Endothelial cell of umbilical vein (primary cell): ENCODE measurements at regions not wholly inside any gene's neighbourhood (a gene's known extent, or its start where the extent isn't known, plus 50 kb on each side); places are given as distances from the start of the nearest gene placed in this dataset.

Experiments
- BruUV-seq: library from RNA; stranded (reverse); fragments of 400-500 nt; replicated peaks from 2 replicates; lab custom pipeline; 2021; lab: Mats Ljungman, UMichigan
- CTCF ChIA-PET: fragments of 300-600, 350-600 bp; sonication (Branson Sonifier 250); formaldehyde crosslinking; loops from one replicate; lab custom pipeline; 2021; ENCODE audit warnings: antibody characterized with exemption, inconsistent platforms; lab: Charles Lee
- POLR2A ChIA-PET: fragments of 300-600, 350-600 bp; sonication (Branson Sonifier 250); formaldehyde crosslinking; loops from one replicate; lab custom pipeline; 2021; ENCODE audit warnings: antibody characterized with exemption, inconsistent platforms; lab: Charles Lee
- DNase-seq: peaks from one replicate; pipeline ENCODE4 v3.0.0-alpha.2; 2011; ENCODE audit warnings: low read depth, low spot score
- FAIRE-seq: peaks from 2 replicates; lab custom pipeline; 2011; peaks lifted over from hg19 to GRCh38; lab: Jason Lieb, UNC
- H2AFZ ChIP-seq: 2 replicates; pipeline ENCODE4 v1.6.0; 2012; ENCODE audit warnings: low read depth, low read length, control low read depth, inconsistent platforms
- H3K27ac ChIP-seq: 2 replicates; pipeline ENCODE4 v1.5.1; 2011; ENCODE audit warnings: low read depth, mild to moderate bottlenecking, control low read depth, low read length, moderate library complexity; ENCODE audit not compliant: insufficient read depth
- H3K27me3 ChIP-seq, 2 experiments: 2 replicates each; pipeline versions ENCODE4 v1.6.0 to v1.6.1; 2011; ENCODE audit warnings: low read length in 2 of 2, mixed read lengths in 1 of 2; ENCODE audit not compliant: control insufficient read depth in 2 of 2, insufficient read depth in 2 of 2
- H3K36me3 ChIP-seq, 2 experiments: 2 replicates in 1 of 2; 3 replicates in 1 of 2; pipeline ENCODE4 v1.5.1; 2011; ENCODE audit warnings: low read length in 2 of 2, mild to moderate bottlenecking in 1 of 2, moderate library complexity in 1 of 2; ENCODE audit not compliant: control insufficient read depth in 2 of 2, insufficient read depth in 2 of 2; ENCODE audit errors: extremely low read depth in 1 of 2
- H3K4me1 ChIP-seq: 3 replicates; pipeline ENCODE4 v1.5.1; 2011; ENCODE audit warnings: mild to moderate bottlenecking, low read length; ENCODE audit not compliant: control insufficient read depth, insufficient read depth; ENCODE audit errors: extremely low read depth
- H3K4me2 ChIP-seq: 2 replicates; pipeline ENCODE4 v1.6.1; 2011; ENCODE audit warnings: low read length, control low read depth, mixed read lengths; ENCODE audit not compliant: insufficient read depth
- H3K4me3 ChIP-seq, 3 experiments: fragments of 200-600 bp in 1 of 3; sonication (generic), shearing (Covaris generic) in 1 of 3; replicated peaks in 1 of 3; 2 replicates each; pipeline ENCODE4 v1.5.1; 2011 to 2016; ENCODE audit warnings: control low read depth in 3 of 3, low read length in 3 of 3, mild to moderate bottlenecking in 2 of 3, inconsistent platforms in 1 of 3, low read depth in 1 of 3, moderate library complexity in 1 of 3; ENCODE audit not compliant: insufficient read depth in 1 of 3
- H3K79me2 ChIP-seq: 2 replicates; pipeline ENCODE4 v1.6.0; 2012; ENCODE audit warnings: low read length, inconsistent platforms; ENCODE audit not compliant: control insufficient read depth, insufficient read depth
- H3K9ac ChIP-seq: replicated peaks from 2 replicates; pipeline ENCODE3; 2011; ENCODE audit warnings: low read length, control low read depth; ENCODE audit not compliant: insufficient read depth; ENCODE audit errors: extremely low read depth
- H3K9me1 ChIP-seq: replicated peaks from 3 replicates; pipeline ENCODE4 v1.6.0; 2011; ENCODE audit warnings: mild to moderate bottlenecking, low read length; ENCODE audit not compliant: control insufficient read depth, insufficient read depth; ENCODE audit errors: extremely low read depth
- H3K9me3 ChIP-seq: replicated peaks from 2 replicates; pipeline ENCODE4 v1.5.1; 2012; ENCODE audit warnings: low read length, inconsistent platforms; ENCODE audit not compliant: control insufficient read depth, insufficient read depth
- H4K20me1 ChIP-seq: replicated peaks from 2 replicates; pipeline ENCODE3; 2011; ENCODE audit warnings: mild to moderate bottlenecking, low read length; ENCODE audit not compliant: control insufficient read depth, insufficient read depth; ENCODE audit errors: extremely low read depth
- EZH2 ChIP-seq: IDR thresholded peaks from 2 replicates; pipeline ENCODE4 v1.6.1; 2012; ENCODE audit warnings: borderline replicate concordance, low read depth, mild to moderate bottlenecking, moderate library complexity, low read length, inconsistent platforms; ENCODE audit not compliant: severe bottlenecking
- FOS ChIP-seq: IDR thresholded peaks from 2 replicates; pipeline ENCODE4 v1.6.1; 2011; ENCODE audit warnings: mild to moderate bottlenecking, low read length, moderate library complexity, borderline replicate concordance; ENCODE audit not compliant: insufficient read depth
- GATA2 ChIP-seq: IDR thresholded peaks from 2 replicates; pipeline ENCODE4 v1.7.0; 2011; ENCODE audit warnings: low read depth, mild to moderate bottlenecking, moderate library complexity, mixed read lengths, low read length; ENCODE audit not compliant: insufficient read length, insufficient read depth
- JUN ChIP-seq: IDR thresholded peaks from 2 replicates; pipeline ENCODE4 v1.6.1; 2011; ENCODE audit warnings: borderline replicate concordance, low read depth; ENCODE audit not compliant: insufficient read length, insufficient read depth
- MYC ChIP-seq: IDR thresholded peaks from one replicate; pipeline ENCODE4 v1.6.1; 2011; ENCODE audit warnings: mild to moderate bottlenecking, low read depth, low read length
- POLR2A ChIP-seq: IDR thresholded peaks from 2 replicates; pipeline ENCODE4 v1.6.1; 2012; ENCODE audit warnings: low read depth, mild to moderate bottlenecking, control low read depth, low read length
- POLR2AphosphoS5 ChIP-seq: IDR thresholded peaks from 2 replicates; pipeline ENCODE4 v1.6.1; 2012; ENCODE audit warnings: low read depth, mild to moderate bottlenecking, control low read depth, low read length, moderate library complexity; ENCODE audit not compliant: insufficient read depth
- dilution Hi-C: fragments of 300-500 bp; cut with MboI; formaldehyde crosslinking; loops from one replicate; pipeline ENCODE4 v1.15.0; 2019; ENCODE audit warnings: low sequenced_read_pairs; ENCODE audit not compliant: extremely low pct_ligation_motif_present
- intact Hi-C: fragments of 100-400 bp; cut with micrococcal nuclease; formaldehyde crosslinking; loops from one replicate; pipeline ENCODE4 v1.10.0; 2022
- TF ChIP-seq, protein P1 (sequence below), 2 donors: IDR thresholded peaks; 1 replicate in 1 of 2; 2 replicates in 1 of 2; pipeline ENCODE4 v1.5.1; 2011; ENCODE audit warnings: low read length in 2 of 2, mild to moderate bottlenecking in 2 of 2, moderate library complexity in 2 of 2, control low read depth in 1 of 2, inconsistent platforms in 1 of 2, low read depth in 1 of 2; ENCODE audit not compliant: insufficient read depth in 1 of 2; ENCODE audit errors: extremely low read depth in 1 of 2
- TF ChIP-seq, protein P2 (sequence below): IDR thresholded peaks from 2 replicates; pipeline ENCODE4 v1.6.1; 2011; ENCODE audit not compliant: insufficient read depth, insufficient read length

DNA sequence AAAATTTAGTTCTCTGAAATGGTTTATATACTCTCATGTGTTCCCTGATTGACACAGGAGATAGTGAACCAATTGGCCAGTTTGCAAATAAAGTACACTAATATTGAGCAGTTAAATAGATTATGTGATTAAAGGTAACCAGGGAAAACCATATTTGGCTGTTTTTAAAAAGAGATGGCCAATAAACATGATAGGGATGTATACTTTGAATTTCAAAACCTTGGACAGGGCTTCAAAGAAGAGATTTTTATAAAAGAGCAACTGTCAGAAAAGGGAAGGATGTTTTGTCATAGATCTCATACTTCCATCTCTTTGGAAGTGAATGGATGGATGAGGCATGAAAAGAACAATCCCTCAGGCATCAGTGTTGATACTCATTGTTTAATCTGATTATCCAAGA lies 825.3 kb downstream of the STIM2 start:
- Histone ChIP-seq H3K36me3 (no peaks in the 10 kb centered on the region), H3K4me1 (no peaks in the 10 kb centered on the region), H3K79me2 (no peaks in the 10 kb centered on the region), H3K27ac (no peak overlapping the region), H3K9ac (no peak overlapping the region), H3K9me1 (no peaks in the 10 kb centered on the region), H2AFZ (no peak overlapping the region), H3K4me3 (no peak overlapping the region), H3K9me3 (no peaks in the 10 kb centered on the region), H4K20me1 (no peaks in the 10 kb centered on the region), H3K4me2 (no peak overlapping the region), H3K27me3 (no peaks in the 10 kb centered on the region)
- CTCF ChIA-PET, result no interaction called here
- TF ChIP-seq, protein P1, sequence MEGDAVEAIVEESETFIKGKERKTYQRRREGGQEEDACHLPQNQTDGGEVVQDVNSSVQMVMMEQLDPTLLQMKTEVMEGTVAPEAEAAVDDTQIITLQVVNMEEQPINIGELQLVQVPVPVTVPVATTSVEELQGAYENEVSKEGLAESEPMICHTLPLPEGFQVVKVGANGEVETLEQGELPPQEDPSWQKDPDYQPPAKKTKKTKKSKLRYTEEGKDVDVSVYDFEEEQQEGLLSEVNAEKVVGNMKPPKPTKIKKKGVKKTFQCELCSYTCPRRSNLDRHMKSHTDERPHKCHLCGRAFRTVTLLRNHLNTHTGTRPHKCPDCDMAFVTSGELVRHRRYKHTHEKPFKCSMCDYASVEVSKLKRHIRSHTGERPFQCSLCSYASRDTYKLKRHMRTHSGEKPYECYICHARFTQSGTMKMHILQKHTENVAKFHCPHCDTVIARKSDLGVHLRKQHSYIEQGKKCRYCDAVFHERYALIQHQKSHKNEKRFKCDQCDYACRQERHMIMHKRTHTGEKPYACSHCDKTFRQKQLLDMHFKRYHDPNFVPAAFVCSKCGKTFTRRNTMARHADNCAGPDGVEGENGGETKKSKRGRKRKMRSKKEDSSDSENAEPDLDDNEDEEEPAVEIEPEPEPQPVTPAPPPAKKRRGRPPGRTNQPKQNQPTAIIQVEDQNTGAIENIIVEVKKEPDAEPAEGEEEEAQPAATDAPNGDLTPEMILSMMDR (IDR thresholded peaks at IDR 0.05; ENCODE audit: extremely low read depth in 1 of 2, insufficient read depth in 1 of 2, low read depth in 1 of 2, low read length in 2 of 2), result no peak
- no peak for TF ChIP-seq POLR2AphosphoS5
- TF ChIP-seq MYC, result no peak
- TF ChIP-seq POLR2A, result no peak
- TF ChIP-seq, protein P2, sequence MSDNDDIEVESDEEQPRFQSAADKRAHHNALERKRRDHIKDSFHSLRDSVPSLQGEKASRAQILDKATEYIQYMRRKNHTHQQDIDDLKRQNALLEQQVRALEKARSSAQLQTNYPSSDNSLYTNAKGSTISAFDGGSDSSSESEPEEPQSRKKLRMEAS, result no peak
- no peak for TF ChIP-seq EZH2
- no peak for TF ChIP-seq JUN
- TF ChIP-seq GATA2, result no peak
- no peak for TF ChIP-seq FOS
- POLR2A ChIA-PET, result no interaction called here
- FAIRE-seq, result no peak
- intact Hi-C loops, result no loop called here
- dilution Hi-C loops, result no loop called here
- no peak for DNase-seq
- BruUV-seq, result no TSS peak
